Mucosa of rectum (tissue), 2 donors: ENCODE measurements at regions not wholly inside any gene's neighbourhood (a gene's known extent, or its start where the extent isn't known, plus 50 kb on each side); places are given as distances from the start of the nearest gene placed in this dataset.

ENCODE experiments used
- H3K27ac ChIP-seq, 2 donors: one replicate each; pipeline ENCODE4 v1.7.0; 2013; ENCODE audit warnings: inconsistent platforms in 2 of 2, low read depth in 2 of 2, low read length in 2 of 2
- H3K27me3 ChIP-seq, 2 donors: one replicate each; pipeline ENCODE4 v1.7.0; 2013; ENCODE audit warnings: low read length in 2 of 2; ENCODE audit not compliant: control insufficient read depth in 2 of 2, insufficient read depth in 2 of 2
- H3K36me3 ChIP-seq, 2 donors: one replicate each; pipeline ENCODE4 v1.7.0; 2013; ENCODE audit warnings: low read length in 2 of 2; ENCODE audit not compliant: control insufficient read depth in 2 of 2, insufficient read depth in 2 of 2
- H3K4me1 ChIP-seq, 2 donors: one replicate each; pipeline ENCODE4 v1.7.0; 2013; ENCODE audit warnings: low read length in 2 of 2, mild to moderate bottlenecking in 1 of 2; ENCODE audit not compliant: control insufficient read depth in 2 of 2, insufficient read depth in 2 of 2
- H3K4me3 ChIP-seq, 2 donors: one replicate each; pipeline ENCODE4 v1.7.0; 2013; ENCODE audit warnings: low read length in 2 of 2
- H3K9ac ChIP-seq, 2 donors: one replicate each; pipeline ENCODE4 v1.7.0; 2013; ENCODE audit warnings: low read length in 2 of 2, low read depth in 1 of 2, mild to moderate bottlenecking in 1 of 2
- H3K9me3 ChIP-seq, 2 donors: one replicate each; pipeline ENCODE4 v1.7.0; 2013; ENCODE audit warnings: low read length in 2 of 2; ENCODE audit not compliant: control insufficient read depth in 2 of 2
- donor health status: healthy.
- donor health status: Normal muscosa, but diverticular disease.

DNA sequence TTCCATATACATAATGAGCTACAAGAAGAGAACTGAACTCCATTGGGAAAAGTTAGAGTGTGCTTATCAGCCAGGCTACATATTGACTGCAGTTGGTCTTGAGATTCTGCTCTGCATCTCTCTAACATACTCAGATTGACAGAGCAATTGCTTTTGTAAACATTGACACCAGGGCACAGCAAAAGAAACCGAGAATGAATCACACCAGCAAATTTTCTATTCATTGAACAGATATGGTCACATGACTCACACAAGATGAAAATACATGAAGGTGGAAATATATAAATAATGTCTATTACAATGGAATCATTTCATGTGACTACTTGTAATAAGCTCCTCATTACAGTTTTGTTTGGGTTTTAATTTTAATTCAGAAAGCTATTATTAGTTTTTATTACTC lies 691.9 kb upstream of the TMEFF2 start:
- no peaks in the 10 kb centered on the region for H3K9me3 ChIP-seq
- no peak overlapping the region for H3K4me3 ChIP-seq
- H3K27me3 ChIP-seq, result no peaks in the 10 kb centered on the region
- no peak overlapping the region for H3K9ac ChIP-seq
- H3K27ac ChIP-seq, result no peak overlapping the region
- H3K4me1 ChIP-seq, result no peaks in the 10 kb centered on the region
- no peaks in the 10 kb centered on the region for H3K36me3 ChIP-seq

DNA sequence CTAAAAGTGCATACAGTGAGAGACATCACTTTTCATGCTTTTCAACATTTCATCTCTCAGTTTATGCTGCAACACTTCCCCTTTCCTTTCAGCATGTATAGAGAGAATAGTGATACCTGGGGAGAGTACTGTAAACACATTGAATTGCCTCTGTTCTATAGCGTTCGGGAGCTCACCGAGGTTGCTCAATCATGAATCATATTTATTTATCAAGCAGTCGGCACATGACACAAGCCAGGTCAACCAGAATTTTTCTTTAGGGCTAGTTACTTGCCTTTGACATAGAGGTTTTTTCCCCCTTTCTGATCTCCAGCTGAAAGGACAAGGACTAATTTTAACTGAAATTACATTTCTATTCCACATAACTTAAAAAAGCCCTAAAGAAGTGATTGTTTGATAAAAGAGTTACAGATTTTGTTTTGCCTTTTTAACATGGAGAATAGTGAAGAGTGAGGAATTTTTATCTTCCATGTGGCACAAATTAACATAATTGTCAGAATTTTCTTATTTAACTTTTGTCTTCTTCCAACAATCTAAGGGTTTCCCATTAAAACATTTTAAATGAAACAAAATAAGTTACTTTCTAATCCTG lies 690.9 kb upstream of the TMEFF2 start:
- Histone ChIP-seq H3K9me3 (no peaks in the 10 kb centered on the region), H3K4me1 (no peaks in the 10 kb centered on the region), H3K9ac (no peak overlapping the region), H3K27me3 (no peaks in the 10 kb centered on the region), H3K36me3 (no peaks in the 10 kb centered on the region), H3K4me3 (no peak overlapping the region), H3K27ac (no peak overlapping the region)

DNA sequence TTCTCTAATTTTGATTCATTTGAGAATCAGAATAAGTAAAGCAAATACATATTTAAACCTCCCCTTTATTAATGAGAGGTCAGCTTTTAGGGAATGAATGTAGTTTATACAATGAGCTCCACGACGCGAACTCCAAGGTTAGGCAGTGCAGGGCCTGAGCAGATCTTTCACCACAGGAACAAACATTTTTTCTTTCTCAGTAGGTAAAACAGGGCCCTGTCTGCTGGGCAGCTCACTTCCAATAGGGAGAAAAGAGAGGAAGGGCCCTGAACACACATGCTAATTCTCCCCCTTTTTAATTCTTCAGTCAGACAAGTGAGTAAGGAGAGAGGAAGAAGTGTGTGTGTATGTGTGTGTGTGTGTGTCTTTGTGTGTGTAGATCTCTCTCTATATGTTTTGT lies 682.4 kb upstream of the TMEFF2 start:
- Histone ChIP-seq H3K9me3 (no peaks in the 10 kb centered on the region), H3K4me1 (no peaks in the 10 kb centered on the region), H3K27ac (no peak overlapping the region), H3K9ac (no peak overlapping the region), H3K4me3 (no peak overlapping the region), H3K27me3 (no peaks in the 10 kb centered on the region), H3K36me3 (no peaks in the 10 kb centered on the region)

DNA sequence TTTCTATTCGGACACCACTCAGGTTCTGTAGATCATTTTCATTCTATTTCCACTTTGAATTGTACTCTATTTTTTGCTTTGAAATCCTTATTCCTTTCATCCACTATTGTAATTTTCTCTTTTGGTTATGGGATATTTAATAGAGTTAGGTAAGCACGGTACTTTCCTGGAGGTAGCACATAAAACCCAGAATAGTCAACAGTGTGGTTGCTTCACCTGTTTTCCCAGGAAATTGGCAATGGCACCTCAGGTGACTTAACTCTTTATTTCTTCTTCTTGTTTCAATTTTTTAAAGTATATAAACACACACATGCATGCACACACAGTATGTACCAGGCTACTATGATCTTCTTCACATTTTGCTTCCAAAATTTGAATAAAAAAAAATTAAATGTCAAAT lies 682.0 kb upstream of the TMEFF2 start:
- Histone ChIP-seq H3K4me3 (no peak overlapping the region), H3K9ac (no peak overlapping the region), H3K27ac (no peak overlapping the region), H3K9me3 (no peaks in the 10 kb centered on the region), H3K36me3 (no peaks in the 10 kb centered on the region), H3K4me1 (no peaks in the 10 kb centered on the region), H3K27me3 (no peaks in the 10 kb centered on the region)

DNA sequence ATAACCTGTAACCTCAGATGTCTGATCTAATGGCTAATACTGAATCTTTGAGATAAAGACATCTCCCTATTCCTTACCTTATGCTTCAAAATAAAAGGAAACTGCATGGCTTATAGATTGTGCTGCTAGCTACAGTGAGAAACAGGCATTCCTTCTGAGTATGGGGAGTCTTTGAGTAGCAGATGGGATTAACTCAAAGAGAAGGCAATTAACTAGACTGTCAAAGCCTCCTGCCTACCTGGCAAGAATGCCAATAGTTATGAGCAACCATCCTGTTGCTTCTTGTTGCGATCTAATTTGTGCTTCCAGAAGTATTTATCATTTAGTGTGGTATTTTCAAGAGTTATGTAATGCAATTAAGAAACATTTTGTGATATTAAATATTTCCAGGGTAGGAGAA lies 660.0 kb upstream of the TMEFF2 start:
- Histone ChIP-seq H3K9ac (no peak overlapping the region), H3K27ac (no peak overlapping the region), H3K4me3 (no peak overlapping the region), H3K9me3 (no peaks in the 10 kb centered on the region), H3K36me3 (no peaks in the 10 kb centered on the region), H3K4me1 (no peaks in the 10 kb centered on the region), H3K27me3 (no peaks in the 10 kb centered on the region)

DNA sequence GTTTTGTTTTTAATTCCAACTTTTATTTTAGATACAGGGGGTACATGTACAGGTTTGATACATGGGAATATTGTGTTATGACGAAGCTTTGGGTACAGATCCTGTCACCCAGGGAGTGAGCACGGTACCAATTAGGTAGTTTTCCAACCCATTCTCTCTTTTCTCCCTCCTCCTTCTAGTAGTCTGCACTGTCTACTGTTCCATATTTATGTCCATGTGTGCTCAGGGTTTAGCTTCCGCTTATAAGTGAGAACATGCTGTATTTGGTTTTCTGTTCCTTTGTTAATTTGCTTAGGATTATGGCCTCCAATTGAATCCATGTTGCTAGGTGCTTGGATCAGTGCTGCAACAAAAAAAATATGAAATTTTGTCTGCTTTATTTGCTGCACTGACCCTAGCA lies 659.3 kb upstream of the TMEFF2 start:
- Histone ChIP-seq H3K9me3 (no peaks in the 10 kb centered on the region), H3K27ac (no peak overlapping the region), H3K4me3 (no peak overlapping the region), H3K36me3 (no peaks in the 10 kb centered on the region), H3K9ac (no peak overlapping the region), H3K4me1 (no peaks in the 10 kb centered on the region), H3K27me3 (no peaks in the 10 kb centered on the region)

DNA sequence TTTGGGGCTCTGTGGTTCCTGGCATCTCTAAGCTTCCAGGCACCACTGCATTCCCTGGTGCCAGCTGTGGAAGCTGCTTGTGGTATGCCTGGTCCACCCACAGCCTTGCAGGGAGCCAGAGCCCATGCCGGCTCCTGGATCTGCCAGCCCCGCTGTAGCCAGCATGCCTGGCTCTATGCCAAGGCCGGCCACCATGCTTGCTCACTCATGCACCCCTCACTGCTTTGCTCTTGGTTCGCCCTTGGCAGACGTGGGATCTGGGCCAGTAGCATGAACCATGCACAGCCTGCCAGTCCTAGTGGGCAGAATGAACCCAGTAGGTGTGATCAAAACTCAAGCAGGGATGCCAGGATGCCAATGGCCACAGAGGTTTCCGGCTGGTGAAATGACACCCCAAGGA lies 634.2 kb upstream of the TMEFF2 start:
- Histone ChIP-seq H3K9ac (no peak overlapping the region), H3K27me3 (no peaks in the 10 kb centered on the region), H3K4me1 (no peaks in the 10 kb centered on the region), H3K4me3 (no peak overlapping the region), H3K27ac (no peak overlapping the region), H3K9me3 (no peaks in the 10 kb centered on the region), H3K36me3 (no peaks in the 10 kb centered on the region)

DNA sequence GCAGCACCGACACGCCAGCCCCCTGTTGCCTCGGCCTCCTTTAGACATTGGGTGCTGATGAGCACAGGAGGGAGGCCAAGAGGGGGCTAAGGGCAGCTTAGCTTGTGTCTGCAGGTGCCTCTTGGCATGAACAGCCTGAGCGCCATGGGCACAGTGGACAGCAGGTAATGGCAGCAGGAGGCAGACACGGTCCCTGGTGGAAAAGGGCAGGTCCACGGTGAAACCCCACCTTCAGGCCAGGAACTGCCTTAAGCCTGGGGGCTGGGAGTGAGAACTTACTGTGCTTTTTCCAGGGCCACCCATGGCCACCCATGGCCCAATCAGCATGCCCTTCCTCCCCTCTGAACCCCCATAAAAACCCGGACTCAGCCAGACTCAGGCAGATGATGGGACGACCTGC lies 633.4 kb upstream of the TMEFF2 start:
- H3K4me1 ChIP-seq, result no peaks in the 10 kb centered on the region
- no peak overlapping the region for H3K4me3 ChIP-seq
- no peak overlapping the region for H3K27ac ChIP-seq
- no peaks in the 10 kb centered on the region for H3K36me3 ChIP-seq
- H3K9me3 ChIP-seq, result no peaks in the 10 kb centered on the region
- no peak overlapping the region for H3K9ac ChIP-seq
- no peaks in the 10 kb centered on the region for H3K27me3 ChIP-seq

DNA sequence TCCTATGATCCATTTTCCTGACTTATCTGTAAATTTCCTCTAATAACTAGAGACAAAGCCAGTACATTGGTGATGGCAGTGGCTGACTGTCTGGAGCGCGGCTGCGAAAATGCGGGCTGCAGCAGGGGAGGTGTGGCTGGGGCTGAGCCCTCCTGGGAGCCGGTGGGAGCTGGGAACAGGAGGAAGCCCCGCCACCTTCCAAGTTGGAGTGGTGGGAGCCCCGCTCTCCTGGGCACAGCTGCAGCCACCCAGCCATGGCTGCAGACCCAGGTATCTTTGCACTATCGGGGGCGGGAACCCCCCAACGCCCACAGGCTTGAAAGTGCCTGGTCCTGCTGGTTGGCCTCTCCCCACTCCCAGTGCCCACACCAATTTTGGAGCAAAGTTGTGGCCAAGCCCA lies 633.0 kb upstream of the TMEFF2 start:
- H3K9me3 ChIP-seq, result no peaks in the 10 kb centered on the region
- no peaks in the 10 kb centered on the region for H3K27me3 ChIP-seq
- no peak overlapping the region for H3K9ac ChIP-seq
- H3K27ac ChIP-seq, result no peak overlapping the region
- H3K4me1 ChIP-seq, result no peaks in the 10 kb centered on the region
- H3K36me3 ChIP-seq, result no peaks in the 10 kb centered on the region
- H3K4me3 ChIP-seq, result no peak overlapping the region

DNA sequence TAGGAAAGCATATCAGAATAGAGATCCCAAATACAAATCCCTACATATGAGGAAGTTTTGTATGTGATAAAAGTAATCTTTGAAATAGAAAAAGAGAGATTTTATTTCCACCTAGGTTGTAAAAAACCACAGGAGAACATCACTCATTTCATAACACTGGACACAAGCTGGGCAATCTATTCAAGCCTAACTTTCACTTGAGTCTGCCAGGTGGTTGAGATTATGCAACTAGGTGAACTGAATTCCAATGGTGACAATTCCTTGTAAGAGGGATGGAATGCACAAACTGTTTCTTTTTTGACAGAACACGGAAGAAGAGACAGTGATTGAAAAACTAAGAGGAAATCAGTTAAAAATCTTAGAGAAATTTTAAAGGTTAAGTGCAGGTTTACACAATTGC lies 619.6 kb upstream of the TMEFF2 start:
- Histone ChIP-seq H3K9me3 (no peaks in the 10 kb centered on the region), H3K9ac (no peak overlapping the region), H3K27ac (no peak overlapping the region), H3K4me1 (no peaks in the 10 kb centered on the region), H3K27me3 (no peaks in the 10 kb centered on the region), H3K4me3 (no peak overlapping the region), H3K36me3 (no peaks in the 10 kb centered on the region)

DNA sequence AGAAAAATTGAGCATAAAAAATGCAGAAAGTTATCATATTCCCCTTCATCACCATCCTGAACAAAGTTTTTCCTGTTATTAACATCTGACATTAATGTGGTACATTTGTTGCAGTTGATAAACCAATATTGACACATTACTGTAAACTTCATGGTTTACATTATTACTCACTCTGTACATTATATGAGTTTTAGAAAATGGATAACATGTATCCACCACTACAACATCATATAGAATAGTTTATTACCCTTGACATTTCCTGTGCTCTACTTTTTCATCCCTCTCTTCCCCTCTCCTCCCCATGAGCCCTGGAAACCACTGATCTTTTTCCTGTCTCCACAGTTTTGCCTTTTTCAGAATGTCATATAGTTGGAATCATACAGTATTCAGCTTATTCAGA lies 618.6 kb upstream of the TMEFF2 start:
- Histone ChIP-seq H3K9ac (no peak overlapping the region), H3K9me3 (no peaks in the 10 kb centered on the region), H3K4me1 (no peaks in the 10 kb centered on the region), H3K4me3 (no peak overlapping the region), H3K36me3 (no peaks in the 10 kb centered on the region), H3K27ac (no peak overlapping the region), H3K27me3 (no peaks in the 10 kb centered on the region)
